Choroid plexus epithelial cell (primary cell): ENCODE measurements at regions not wholly inside any gene's neighbourhood (a gene's known extent, or its start where the extent isn't known, plus 50 kb on each side); places are given as distances from the start of the nearest gene placed in this dataset.

Experiments
- DNase-seq: peaks from one replicate; pipeline ENCODE4 v3.0.0-alpha.2; 2010; ENCODE audit warnings: low read depth
- H3K4me3 ChIP-seq: 2 replicates; pipeline ENCODE4 v1.5.1; 2011; ENCODE audit warnings: low read depth, mild to moderate bottlenecking, control low read depth, low read length, moderate library complexity
- CTCF ChIP-seq: conservative IDR thresholded peaks from 2 replicates; pipeline ENCODE4 v1.5.1; 2011; ENCODE audit warnings: low read depth, mild to moderate bottlenecking, control low read depth, inconsistent platforms, low read length, moderate library complexity

- TF ChIP-seq CTCF, result no peak
- no peak overlapping the region for H3K4me3 ChIP-seq
- no peak for DNase-seq
Measured at GRCh38 chr4:174586651-174587050, 64.4 kb upstream of the HPGD start.

DNA sequence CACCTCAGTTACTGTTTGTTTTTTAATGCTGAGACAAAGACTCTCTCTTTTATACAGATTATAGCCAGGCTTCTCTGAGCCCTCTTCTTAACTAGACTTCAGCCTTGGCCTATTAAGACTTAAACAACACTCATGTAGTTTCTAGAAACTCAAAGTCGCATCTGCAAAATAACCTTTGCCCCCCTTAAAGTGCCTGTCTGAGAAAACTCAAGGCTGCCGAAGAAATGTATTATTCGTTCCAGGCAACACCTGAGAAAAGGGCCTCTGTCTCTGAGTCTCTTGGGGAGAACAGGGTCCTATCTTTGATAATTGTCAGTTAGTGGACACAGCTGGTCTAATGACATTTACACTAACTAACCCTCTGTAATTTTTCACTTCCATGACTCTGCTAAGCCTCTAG lies 60.8 kb upstream of the HPGD start:
- no peak overlapping the region for H3K4me3 ChIP-seq
- DNase-seq, result no peak
- TF ChIP-seq CTCF, result no peak

- no peak for DNase-seq
- TF ChIP-seq CTCF, result no peak
- no peak overlapping the region for H3K4me3 ChIP-seq
Measured at GRCh38 chr4:174582463-174582862, 60.2 kb upstream of the HPGD start.

DNA sequence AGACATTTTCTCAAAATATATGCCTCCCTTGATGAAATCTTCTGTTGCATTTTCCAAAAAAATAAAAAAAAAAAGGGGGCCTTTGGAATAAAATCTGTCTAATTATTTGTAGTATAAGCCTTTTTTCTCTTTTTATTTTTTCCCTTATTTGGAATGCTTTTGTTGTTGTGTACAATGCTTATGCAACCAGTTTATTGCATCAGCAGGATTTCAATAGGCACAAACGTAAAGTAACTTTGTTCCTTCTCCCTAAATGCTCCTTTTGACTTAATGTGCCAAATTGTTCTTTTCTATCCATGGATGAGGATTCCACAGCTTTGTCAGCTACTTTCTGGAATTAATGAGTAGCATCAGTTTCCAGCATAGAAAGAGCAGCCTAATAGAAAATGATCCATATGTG lies 59.6 kb upstream of the HPGD start:
- DNase-seq, result no peak
- no peak for TF ChIP-seq CTCF
- no peak overlapping the region for H3K4me3 ChIP-seq

- TF ChIP-seq CTCF, result no peak
- DNase-seq, result peak; percentile 41
- H3K4me3 ChIP-seq, result no peak overlapping the region
Measured at GRCh38 chr4:174580597-174580996, 58.3 kb upstream of the HPGD start.

DNA sequence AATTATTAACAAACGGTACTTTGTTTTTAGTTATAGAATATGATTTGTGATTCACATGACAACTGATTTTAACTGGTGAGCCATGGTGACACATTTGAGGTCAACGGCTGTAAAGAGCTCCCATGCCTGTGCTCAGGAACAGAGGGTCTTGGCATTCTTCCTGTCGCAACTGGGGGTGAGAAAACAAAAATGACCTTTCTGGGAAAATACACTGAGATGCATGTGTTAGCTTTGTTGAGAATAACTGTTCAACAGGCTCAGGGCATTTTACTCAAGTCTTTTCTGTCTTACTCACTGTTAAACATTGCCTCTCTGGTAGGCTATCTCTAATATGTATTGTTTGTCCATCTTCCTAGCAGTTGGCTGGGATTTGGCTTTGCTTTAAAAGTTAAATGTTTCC lies 57.1 kb upstream of the HPGD start:
- peak; percentile 78 for DNase-seq
- H3K4me3 ChIP-seq, result no peak overlapping the region

More for the DNA sequence above, 57.1 kb upstream of the HPGD start:
- TF ChIP-seq CTCF, result no peak
